ENCODE measurements at regions not wholly inside any gene's neighbourhood (a gene's known extent, or its start where the extent isn't known, plus 50 kb on each side); places are given as distances from the start of the nearest gene placed in this dataset.

DNA sequence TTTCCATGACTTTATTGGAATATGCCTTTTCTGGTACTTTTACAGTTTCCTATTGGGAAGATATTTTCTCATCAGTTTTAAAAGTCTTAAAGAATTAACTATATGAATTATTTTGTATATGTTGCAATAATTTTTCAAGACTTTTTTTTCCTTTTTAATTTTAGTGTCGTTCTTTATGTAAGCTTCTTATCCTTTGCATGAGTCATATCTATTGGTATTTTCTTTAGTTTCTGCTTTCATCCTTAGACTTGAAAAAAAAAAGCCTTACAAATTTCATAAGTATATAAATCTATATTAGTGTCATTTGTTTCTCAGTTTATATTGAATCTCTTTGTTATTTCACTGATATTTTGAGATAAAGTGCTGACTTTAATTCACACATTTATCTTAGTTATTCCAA lies 94.9 kb downstream of the DSEL start:
- Histone ChIP-seq H3K4me3 (ENCODE audit: low read depth, low read length) (no peak overlapping the region), H3K27me3 (replicated peaks; ENCODE audit: control insufficient read depth, insufficient read depth, low read length) (no peaks in the 10 kb centered on the region), H3K4me1 (no peaks in the 10 kb centered on the region), H3K36me3 (ENCODE audit: control insufficient read depth, insufficient read depth, low read length) (no peaks in the 10 kb centered on the region), H3K9me3 (no peaks in the 10 kb centered on the region)
- Mint-ChIP-seq H3K4me1 (ENCODE audit: low read depth, unreplicated experiment) (no peaks in the 10 kb centered on the region), H3K9me3 (ENCODE audit: unreplicated experiment) (no peaks in the 10 kb centered on the region), H3K27me3 (ENCODE audit: insufficient read depth, unreplicated experiment) (no peaks in the 10 kb centered on the region), H3K27ac (ENCODE audit: unreplicated experiment) (no peak overlapping the region), H3K4me3 (ENCODE audit: unreplicated experiment) (no peak overlapping the region), H3K36me3 (ENCODE audit: insufficient read depth, unreplicated experiment) (peaks cover 5% of the 10 kb centered on the region)
- ChIA-PET POLR2A (no interaction called here), CTCF (no interaction called here)
- no TSS peak for BruUV-seq (replicated peaks)
- no peak for TF ChIP-seq CTCF (IDR thresholded peaks at IDR 0.05; ENCODE audit: insufficient read depth in 1 of 2, low read depth in 1 of 2, low read length in 1 of 2, severe bottlenecking in 1 of 2, unreplicated experiment in 1 of 2)
- no peak for DNase-seq
- intact Hi-C loops (cut with micrococcal nuclease; ENCODE audit: unreplicated experiment): no loop called here

DNA sequence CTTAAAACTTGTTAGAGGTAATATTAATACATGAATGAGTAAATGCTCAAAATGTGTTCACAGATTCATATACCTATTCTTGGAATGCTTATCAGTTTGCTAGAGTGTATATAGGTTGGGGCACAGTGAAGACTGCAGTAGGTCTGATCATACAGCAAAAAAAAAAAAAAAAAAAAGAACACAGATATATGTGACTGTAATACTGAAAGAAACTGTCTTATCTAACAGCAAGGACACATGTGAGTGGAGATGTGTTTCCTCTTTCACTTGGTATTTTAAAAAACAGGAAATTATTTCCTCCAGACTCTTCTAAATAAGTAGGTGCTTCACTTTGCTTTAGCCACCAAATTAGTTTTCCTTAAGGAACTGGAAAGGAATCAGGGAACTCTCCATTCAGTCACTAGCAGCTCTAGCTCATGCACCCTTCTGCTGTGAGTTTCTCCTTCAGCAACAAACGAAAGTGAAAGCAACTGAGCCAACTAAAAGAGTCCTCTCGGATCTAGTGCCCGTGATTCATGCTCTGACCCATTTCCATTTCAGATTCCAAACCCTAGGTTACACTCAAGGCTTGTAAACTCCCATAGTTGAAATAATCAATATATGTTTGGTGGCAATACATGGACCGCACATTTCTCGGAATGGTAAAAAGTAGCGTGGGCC lies 98.5 kb downstream of the DSEL start:
- no peak for TF ChIP-seq CTCF (IDR thresholded peaks at IDR 0.05; ENCODE audit: insufficient read depth in 1 of 2, low read depth in 1 of 2, low read length in 1 of 2, severe bottlenecking in 1 of 2, unreplicated experiment in 1 of 2)
- Histone ChIP-seq H3K4me1 (no peaks in the 10 kb centered on the region), H3K36me3 (ENCODE audit: control insufficient read depth, insufficient read depth, low read length) (no peaks in the 10 kb centered on the region), H3K27me3 (replicated peaks; ENCODE audit: control insufficient read depth, insufficient read depth, low read length) (no peaks in the 10 kb centered on the region), H3K4me3 (ENCODE audit: low read depth, low read length) (no peak overlapping the region), H3K9me3 (no peaks in the 10 kb centered on the region)
- ChIA-PET POLR2A (no interaction called here), CTCF (no interaction called here)
- H3K27ac Mint-ChIP-seq (ENCODE audit: unreplicated experiment): no peak overlapping the region
- H3K9me3 Mint-ChIP-seq (ENCODE audit: unreplicated experiment): no peaks in the 10 kb centered on the region
- intact Hi-C loops (cut with micrococcal nuclease; ENCODE audit: unreplicated experiment): no loop called here
- BruUV-seq (replicated peaks): no TSS peak
- H3K36me3 Mint-ChIP-seq (ENCODE audit: insufficient read depth, unreplicated experiment): no peaks in the 10 kb centered on the region
- H3K27me3 Mint-ChIP-seq (ENCODE audit: insufficient read depth, unreplicated experiment): no peaks in the 10 kb centered on the region
- H3K4me3 Mint-ChIP-seq (ENCODE audit: unreplicated experiment): no peak overlapping the region
- no peak for DNase-seq
- H3K4me1 Mint-ChIP-seq (ENCODE audit: low read depth, unreplicated experiment): no peaks in the 10 kb centered on the region

DNA sequence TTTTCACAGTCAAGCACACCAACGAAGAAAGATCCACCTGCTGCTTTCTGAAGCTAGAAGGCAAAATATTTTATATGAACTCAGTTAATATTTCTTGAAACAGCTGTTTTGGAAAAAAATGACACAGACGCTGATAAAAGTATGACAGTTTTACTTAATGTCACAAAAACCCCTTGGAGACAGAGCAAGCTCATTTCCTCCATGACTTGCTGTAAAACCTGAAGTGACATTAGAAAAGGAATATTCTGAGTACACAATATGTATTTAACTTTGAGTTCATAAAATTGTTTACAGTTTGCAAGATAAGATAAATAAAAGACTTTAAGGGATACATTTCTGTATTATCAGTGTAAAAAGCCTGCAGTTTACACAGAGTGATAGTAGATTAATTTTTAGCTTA lies 105.4 kb downstream of the DSEL start:
- no peaks in the 10 kb centered on the region for H3K9me3 Mint-ChIP-seq (ENCODE audit: unreplicated experiment)
- no peak overlapping the region for H3K4me3 Mint-ChIP-seq (ENCODE audit: unreplicated experiment)
- H3K36me3 Mint-ChIP-seq (ENCODE audit: insufficient read depth, unreplicated experiment): no peaks in the 10 kb centered on the region
- CTCF ChIA-PET: no interaction called here
- H3K4me1 Mint-ChIP-seq (ENCODE audit: low read depth, unreplicated experiment): no peaks in the 10 kb centered on the region
- no peaks in the 10 kb centered on the region for H3K27me3 ChIP-seq (replicated peaks; ENCODE audit: control insufficient read depth, insufficient read depth, low read length)
- no peak for TF ChIP-seq CTCF (IDR thresholded peaks at IDR 0.05; ENCODE audit: insufficient read depth in 1 of 2, low read depth in 1 of 2, low read length in 1 of 2, severe bottlenecking in 1 of 2, unreplicated experiment in 1 of 2)
- POLR2A ChIA-PET: no interaction called here
- no peaks in the 10 kb centered on the region for H3K4me1 ChIP-seq
- H3K27me3 Mint-ChIP-seq (ENCODE audit: insufficient read depth, unreplicated experiment): no peaks in the 10 kb centered on the region
- no TSS peak for BruUV-seq (replicated peaks)
- intact Hi-C loops (cut with micrococcal nuclease; ENCODE audit: unreplicated experiment): no loop called here
- H3K9me3 ChIP-seq: no peaks in the 10 kb centered on the region
- DNase-seq: no peak
- H3K27ac Mint-ChIP-seq (ENCODE audit: unreplicated experiment): no peak overlapping the region
- H3K4me3 ChIP-seq (ENCODE audit: low read depth, low read length): no peak overlapping the region
- no peaks in the 10 kb centered on the region for H3K36me3 ChIP-seq (ENCODE audit: control insufficient read depth, insufficient read depth, low read length)

All from Caco-2 (cell line).